ENCODE measurements at regions not wholly inside any gene's neighbourhood (a gene's known extent, or its start where the extent isn't known, plus 50 kb on each side); places are given as distances from the start of the nearest gene placed in this dataset.

DNA sequence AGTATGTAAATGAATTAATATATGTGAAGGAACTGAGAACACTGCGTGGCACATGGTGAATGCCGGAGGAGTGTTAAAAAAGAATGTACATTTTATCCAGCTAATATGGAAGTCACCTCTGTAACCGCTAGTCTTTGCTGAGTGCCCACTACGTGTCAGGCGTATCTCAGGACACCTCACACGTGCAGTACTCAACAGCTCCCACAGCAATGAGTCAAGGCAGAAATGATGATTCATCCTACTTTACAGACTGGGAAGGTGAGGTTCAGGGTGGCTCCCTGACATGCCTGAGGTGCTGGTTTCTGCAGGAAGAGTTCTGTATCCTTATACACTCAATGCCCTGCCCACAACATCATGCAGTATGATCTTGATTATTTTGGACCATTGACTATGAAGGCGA, 487.0 kb downstream of the HAPSTR1 start:
- TF ChIP-seq POLR2AphosphoS5 (IDR thresholded peaks at IDR 0.05; ENCODE audit: low read depth) (no peak), GABPA (IDR thresholded peaks at IDR 0.05; ENCODE audit: low read depth) (no peak), SPI1 (IDR thresholded peaks at IDR 0.05; ENCODE audit: borderline replicate concordance, low read depth) (no peak)
- TF ChIP-seq, protein P1, sequence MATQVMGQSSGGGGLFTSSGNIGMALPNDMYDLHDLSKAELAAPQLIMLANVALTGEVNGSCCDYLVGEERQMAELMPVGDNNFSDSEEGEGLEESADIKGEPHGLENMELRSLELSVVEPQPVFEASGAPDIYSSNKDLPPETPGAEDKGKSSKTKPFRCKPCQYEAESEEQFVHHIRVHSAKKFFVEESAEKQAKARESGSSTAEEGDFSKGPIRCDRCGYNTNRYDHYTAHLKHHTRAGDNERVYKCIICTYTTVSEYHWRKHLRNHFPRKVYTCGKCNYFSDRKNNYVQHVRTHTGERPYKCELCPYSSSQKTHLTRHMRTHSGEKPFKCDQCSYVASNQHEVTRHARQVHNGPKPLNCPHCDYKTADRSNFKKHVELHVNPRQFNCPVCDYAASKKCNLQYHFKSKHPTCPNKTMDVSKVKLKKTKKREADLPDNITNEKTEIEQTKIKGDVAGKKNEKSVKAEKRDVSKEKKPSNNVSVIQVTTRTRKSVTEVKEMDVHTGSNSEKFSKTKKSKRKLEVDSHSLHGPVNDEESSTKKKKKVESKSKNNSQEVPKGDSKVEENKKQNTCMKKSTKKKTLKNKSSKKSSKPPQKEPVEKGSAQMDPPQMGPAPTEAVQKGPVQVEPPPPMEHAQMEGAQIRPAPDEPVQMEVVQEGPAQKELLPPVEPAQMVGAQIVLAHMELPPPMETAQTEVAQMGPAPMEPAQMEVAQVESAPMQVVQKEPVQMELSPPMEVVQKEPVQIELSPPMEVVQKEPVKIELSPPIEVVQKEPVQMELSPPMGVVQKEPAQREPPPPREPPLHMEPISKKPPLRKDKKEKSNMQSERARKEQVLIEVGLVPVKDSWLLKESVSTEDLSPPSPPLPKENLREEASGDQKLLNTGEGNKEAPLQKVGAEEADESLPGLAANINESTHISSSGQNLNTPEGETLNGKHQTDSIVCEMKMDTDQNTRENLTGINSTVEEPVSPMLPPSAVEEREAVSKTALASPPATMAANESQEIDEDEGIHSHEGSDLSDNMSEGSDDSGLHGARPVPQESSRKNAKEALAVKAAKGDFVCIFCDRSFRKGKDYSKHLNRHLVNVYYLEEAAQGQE (IDR thresholded peaks at IDR 0.05; ENCODE audit: insufficient replicate concordance, low read depth): no peak
- TF ChIP-seq, protein P2, sequence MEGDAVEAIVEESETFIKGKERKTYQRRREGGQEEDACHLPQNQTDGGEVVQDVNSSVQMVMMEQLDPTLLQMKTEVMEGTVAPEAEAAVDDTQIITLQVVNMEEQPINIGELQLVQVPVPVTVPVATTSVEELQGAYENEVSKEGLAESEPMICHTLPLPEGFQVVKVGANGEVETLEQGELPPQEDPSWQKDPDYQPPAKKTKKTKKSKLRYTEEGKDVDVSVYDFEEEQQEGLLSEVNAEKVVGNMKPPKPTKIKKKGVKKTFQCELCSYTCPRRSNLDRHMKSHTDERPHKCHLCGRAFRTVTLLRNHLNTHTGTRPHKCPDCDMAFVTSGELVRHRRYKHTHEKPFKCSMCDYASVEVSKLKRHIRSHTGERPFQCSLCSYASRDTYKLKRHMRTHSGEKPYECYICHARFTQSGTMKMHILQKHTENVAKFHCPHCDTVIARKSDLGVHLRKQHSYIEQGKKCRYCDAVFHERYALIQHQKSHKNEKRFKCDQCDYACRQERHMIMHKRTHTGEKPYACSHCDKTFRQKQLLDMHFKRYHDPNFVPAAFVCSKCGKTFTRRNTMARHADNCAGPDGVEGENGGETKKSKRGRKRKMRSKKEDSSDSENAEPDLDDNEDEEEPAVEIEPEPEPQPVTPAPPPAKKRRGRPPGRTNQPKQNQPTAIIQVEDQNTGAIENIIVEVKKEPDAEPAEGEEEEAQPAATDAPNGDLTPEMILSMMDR (IDR thresholded peaks at IDR 0.05; ENCODE audit: insufficient read depth, low read length): no peak
- Histone ChIP-seq H3K27ac (replicated peaks) (no peak overlapping the region), H3K27me3 (ENCODE audit: insufficient read depth, poor library complexity, severe bottlenecking) (no peaks in the 10 kb centered on the region), H3K4me3 (replicated peaks; ENCODE audit: insufficient read depth, low read length) (no peak overlapping the region)
- DNase-seq (ENCODE audit: low read depth in 1 of 2, low spot score in 1 of 2): no peak

DNA sequence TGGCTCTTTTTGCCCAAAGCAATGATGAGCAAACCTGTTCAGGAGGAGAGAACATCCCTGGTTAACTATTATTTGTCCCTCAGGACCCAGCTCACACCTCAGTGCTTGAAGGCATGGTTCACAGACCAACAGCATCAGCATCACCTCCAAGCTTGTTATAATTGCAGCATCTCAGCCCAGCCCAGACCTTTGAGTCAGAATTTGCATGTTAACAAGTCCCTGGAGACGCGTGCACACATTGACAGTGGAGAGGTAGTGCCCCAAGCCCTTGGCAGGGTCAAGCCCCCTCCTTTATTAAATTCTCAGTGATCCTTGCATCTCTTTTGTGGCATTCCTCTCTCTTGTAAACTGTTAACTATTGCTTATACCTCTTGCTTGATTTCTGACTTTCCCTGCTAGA, 488.6 kb downstream of the HAPSTR1 start:
- Histone ChIP-seq H3K27ac (replicated peaks) (no peak overlapping the region), H3K4me3 (replicated peaks; ENCODE audit: insufficient read depth, low read length) (no peak overlapping the region), H3K27me3 (ENCODE audit: insufficient read depth, poor library complexity, severe bottlenecking) (no peaks in the 10 kb centered on the region)
- no peak for DNase-seq (ENCODE audit: low read depth in 1 of 2, low spot score in 1 of 2)
- TF ChIP-seq POLR2AphosphoS5 (IDR thresholded peaks at IDR 0.05; ENCODE audit: low read depth): no peak
- TF ChIP-seq GABPA (IDR thresholded peaks at IDR 0.05; ENCODE audit: low read depth): no peak
- TF ChIP-seq, protein P2 (IDR thresholded peaks at IDR 0.05; ENCODE audit: insufficient read depth, low read length): no peak
- no peak for TF ChIP-seq SPI1 (IDR thresholded peaks at IDR 0.05; ENCODE audit: borderline replicate concordance, low read depth)
- TF ChIP-seq, protein P1 (IDR thresholded peaks at IDR 0.05; ENCODE audit: insufficient replicate concordance, low read depth): no peak

DNA sequence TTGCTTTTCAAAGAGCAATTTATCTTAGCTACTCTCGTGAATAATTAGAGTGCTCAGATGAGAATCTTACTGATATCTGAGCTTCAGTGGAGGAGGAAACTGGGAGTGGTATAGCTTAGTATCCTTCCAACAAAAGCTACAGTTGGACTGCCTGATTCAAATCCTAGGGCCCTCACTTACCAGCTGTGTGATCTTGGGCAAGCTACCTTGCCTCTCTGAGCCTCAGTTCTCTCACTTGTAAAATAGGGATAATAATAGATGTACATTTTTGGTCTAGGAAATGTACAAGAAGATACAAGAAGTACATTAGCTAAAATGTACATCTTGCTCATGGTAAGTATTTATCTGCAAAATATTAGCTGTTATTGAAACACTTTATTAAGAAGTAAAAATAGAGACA, 502.0 kb downstream of the HAPSTR1 start:
- no peak for DNase-seq (ENCODE audit: low read depth in 1 of 2, low spot score in 1 of 2)
- no peak for TF ChIP-seq POLR2AphosphoS5 (IDR thresholded peaks at IDR 0.05; ENCODE audit: low read depth)
- TF ChIP-seq, protein P1 (IDR thresholded peaks at IDR 0.05; ENCODE audit: insufficient replicate concordance, low read depth): no peak
- Histone ChIP-seq H3K27me3 (ENCODE audit: insufficient read depth, poor library complexity, severe bottlenecking) (no peaks in the 10 kb centered on the region), H3K27ac (replicated peaks) (no peak overlapping the region), H3K4me3 (replicated peaks; ENCODE audit: insufficient read depth, low read length) (no peak overlapping the region)

DNA sequence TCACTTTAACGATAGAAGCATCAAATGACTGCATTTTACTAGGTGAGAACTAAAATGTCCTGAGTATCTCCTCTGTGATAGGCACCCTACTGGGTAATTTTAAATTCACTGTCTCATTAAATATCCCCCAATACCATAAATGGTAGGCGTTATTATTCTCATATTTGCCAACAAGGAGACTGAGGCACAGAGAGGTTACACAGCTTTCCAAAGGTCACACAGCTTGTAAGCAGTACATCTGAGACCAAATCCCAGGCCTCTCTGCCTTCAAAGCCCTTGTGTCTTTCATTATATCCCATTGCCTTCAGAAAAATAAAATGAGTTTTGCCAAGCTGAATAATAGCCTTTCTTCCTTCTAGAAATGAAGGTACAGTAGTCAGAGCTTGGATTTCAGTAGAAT, 502.6 kb downstream of the HAPSTR1 start:
- no peak for DNase-seq (ENCODE audit: low read depth in 1 of 2, low spot score in 1 of 2)
- Histone ChIP-seq H3K27ac (replicated peaks) (no peak overlapping the region), H3K27me3 (ENCODE audit: insufficient read depth, poor library complexity, severe bottlenecking) (no peaks in the 10 kb centered on the region), H3K4me3 (replicated peaks; ENCODE audit: insufficient read depth, low read length) (no peak overlapping the region)
- TF ChIP-seq, protein P2 (IDR thresholded peaks at IDR 0.05; ENCODE audit: insufficient read depth, low read length): no peak
- TF ChIP-seq SPI1 (IDR thresholded peaks at IDR 0.05; ENCODE audit: borderline replicate concordance, low read depth): no peak
- TF ChIP-seq, protein P1 (IDR thresholded peaks at IDR 0.05; ENCODE audit: insufficient replicate concordance, low read depth): no peak
- no peak for TF ChIP-seq POLR2AphosphoS5 (IDR thresholded peaks at IDR 0.05; ENCODE audit: low read depth)
- no peak for TF ChIP-seq GABPA (IDR thresholded peaks at IDR 0.05; ENCODE audit: low read depth)
